ENCODE measurements at regions not wholly inside any gene's neighbourhood (a gene's known extent, or its start where the extent isn't known, plus 50 kb on each side); places are given as distances from the start of the nearest gene placed in this dataset.

- TF ChIP-seq RAD21 (IDR thresholded peaks at IDR 0.05): peak; percentile 18 to 56
- no peak for TF ChIP-seq CTCF (IDR thresholded peaks at IDR 0.05; ENCODE audit: low read depth, low read length, missing input control)
- TF ChIP-seq JUND (IDR thresholded peaks at IDR 0.05): no peak
- no peak for TF ChIP-seq NR2F2 (IDR thresholded peaks at IDR 0.05)
Observed at GRCh38 chr2:41775366-41776025, 272.3 kb upstream of the PKDCC start.
